Stimulated activated CD8-positive, alpha-beta memory T cell treated with anti-CD3 and anti-CD28 coated beads, Interleukin-7, amount 100 ng/mL, for 1 hour (primary cell): ENCODE measurements at regions not wholly inside any gene's neighbourhood (a gene's known extent, or its start where the extent isn't known, plus 50 kb on each side); places are given as distances from the start of the nearest gene placed in this dataset.

ENCODE experiments used
- DNase-seq, 2 donors: peaks; one replicate each; pipeline ENCODE4 v3.0.0-alpha.2; 2020; ENCODE audit warnings: low read depth in 2 of 2

GRCh38 chr1:224505454-224506093 is 71.0 kb upstream of the WDR26 start:
- no peak for DNase-seq

- DNase-seq = no peak
Observed at GRCh38 chr1:224506141-224506814, 71.7 kb upstream of the WDR26 start.

GRCh38 chr1:224507771-224508523 is 73.3 kb upstream of the WDR26 start:
- DNase-seq = no peak

GRCh38 chr1:224509907-224510306 is 75.3 kb upstream of the WDR26 start:
- DNase-seq = no peak

- DNase-seq = no peak
Observed at GRCh38 chr1:224510880-224511645, 76.5 kb upstream of the WDR26 start.

GRCh38 chr1:224512600-224513151 is 78.1 kb upstream of the WDR26 start:
- DNase-seq = no peak

- no peak for DNase-seq
Observed at GRCh38 chr1:224513383-224513782, 78.8 kb upstream of the WDR26 start.

GRCh38 chr1:224513787-224514209 is 79.2 kb upstream of the WDR26 start:
- DNase-seq = peak; percentile 63 to 83

GRCh38 chr1:224517171-224517570 is 82.6 kb upstream of the WDR26 start:
- DNase-seq = no peak

- DNase-seq = no peak
Observed at GRCh38 chr1:224518528-224518927, 83.9 kb upstream of the WDR26 start.

GRCh38 chr1:224519874-224520273 is 85.3 kb upstream of the WDR26 start:
- DNase-seq = no peak

GRCh38 chr1:224520808-224521207 is 86.2 kb upstream of the WDR26 start:
- no peak for DNase-seq

- DNase-seq = no peak
Observed at GRCh38 chr1:224521904-224522734, 87.5 kb upstream of the WDR26 start.

GRCh38 chr1:224523676-224524075 is 89.1 kb upstream of the WDR26 start:
- DNase-seq = no peak

GRCh38 chr1:224524679-224525078 is 90.1 kb upstream of the WDR26 start:
- no peak for DNase-seq

GRCh38 chr1:224525411-224526040 is 90.6 kb upstream of the CNIH3 start:
- no peak for DNase-seq

GRCh38 chr1:224526771-224527170 is 89.3 kb upstream of the CNIH3 start:
- DNase-seq = no peak

- no peak for DNase-seq
Observed at GRCh38 chr1:224528900-224529299, 87.2 kb upstream of the CNIH3 start.

GRCh38 chr1:224529844-224530243 is 86.3 kb upstream of the CNIH3 start:
- no peak for DNase-seq

GRCh38 chr1:224533517-224533916 is 82.6 kb upstream of the CNIH3 start:
- DNase-seq = no peak
